ENCODE measurements at regions not wholly inside any gene's neighbourhood (a gene's known extent, or its start where the extent isn't known, plus 50 kb on each side); places are given as distances from the start of the nearest gene placed in this dataset.

GRCh38 chr10:111392910-111393309 is 316.1 kb downstream of the ADRA2A start:
- DNase-seq = no peak
- no peak overlapping the region for H3K4me3 ChIP-seq (ENCODE audit: low read depth, low read length)
- no peak for TF ChIP-seq CTCF (IDR thresholded peaks at IDR 0.05; ENCODE audit: low read depth, low read length, missing control alignments)
- no peaks in the 10 kb centered on the region for H3K27me3 ChIP-seq (replicated peaks)
- in situ Hi-C loops (cut with HindIII; ENCODE audit: low pct_ligation_motif_present, low sequenced_read_pairs) = no loop called here
- H3K36me3 ChIP-seq (replicated peaks) = no peaks in the 10 kb centered on the region
- H3K27ac ChIP-seq = no peak overlapping the region

- no peak for TF ChIP-seq CTCF (IDR thresholded peaks at IDR 0.05; ENCODE audit: low read depth, low read length, missing control alignments)
- H3K4me3 ChIP-seq (ENCODE audit: low read depth, low read length) = no peak overlapping the region
Measured at GRCh38 chr10:111410740-111411139, 333.9 kb downstream of the ADRA2A start.

GRCh38 chr10:111425459-111425858 is 348.6 kb downstream of the ADRA2A start:
- no peak for DNase-seq
- Histone ChIP-seq H3K36me3 (replicated peaks) (no peaks in the 10 kb centered on the region), H3K27ac (no peak overlapping the region), H3K27me3 (replicated peaks) (no peaks in the 10 kb centered on the region), H3K4me3 (ENCODE audit: low read depth, low read length) (no peak overlapping the region)
- in situ Hi-C loops (cut with HindIII; ENCODE audit: low pct_ligation_motif_present, low sequenced_read_pairs) = no loop called here
- no peak for TF ChIP-seq CTCF (IDR thresholded peaks at IDR 0.05; ENCODE audit: low read depth, low read length, missing control alignments)

More at GRCh38 chr10:111410740-111411139, 333.9 kb downstream of the ADRA2A start:
- H3K36me3 ChIP-seq (replicated peaks) = no peaks in the 10 kb centered on the region
- H3K27me3 ChIP-seq (replicated peaks) = no peaks in the 10 kb centered on the region
- no peak overlapping the region for H3K27ac ChIP-seq
- no peak for DNase-seq
- in situ Hi-C loops (cut with HindIII; ENCODE audit: low pct_ligation_motif_present, low sequenced_read_pairs) = no loop called here

GRCh38 chr10:111429288-111430028 is 352.6 kb downstream of the ADRA2A start:
- no peaks in the 10 kb centered on the region for H3K27me3 ChIP-seq (replicated peaks)
- H3K4me3 ChIP-seq (ENCODE audit: low read depth, low read length) = no peak overlapping the region
- H3K27ac ChIP-seq = no peak overlapping the region
- in situ Hi-C loops (cut with HindIII; ENCODE audit: low pct_ligation_motif_present, low sequenced_read_pairs) = no loop called here
- DNase-seq = no peak
- H3K36me3 ChIP-seq (replicated peaks) = no peaks in the 10 kb centered on the region
- no peak for TF ChIP-seq CTCF (IDR thresholded peaks at IDR 0.05; ENCODE audit: low read depth, low read length, missing control alignments)

GRCh38 chr10:111430070-111430469 is 353.2 kb downstream of the ADRA2A start:
- no peak for TF ChIP-seq CTCF (IDR thresholded peaks at IDR 0.05; ENCODE audit: low read depth, low read length, missing control alignments)
- Histone ChIP-seq H3K27ac (no peak overlapping the region), H3K27me3 (replicated peaks) (no peaks in the 10 kb centered on the region), H3K4me3 (ENCODE audit: low read depth, low read length) (no peak overlapping the region), H3K36me3 (replicated peaks) (no peaks in the 10 kb centered on the region)
- in situ Hi-C loops (cut with HindIII; ENCODE audit: low pct_ligation_motif_present, low sequenced_read_pairs) = no loop called here
- no peak for DNase-seq

- Histone ChIP-seq H3K27ac (no peak overlapping the region), H3K36me3 (replicated peaks) (no peaks in the 10 kb centered on the region), H3K4me3 (ENCODE audit: low read depth, low read length) (no peak overlapping the region), H3K27me3 (replicated peaks) (no peaks in the 10 kb centered on the region)
- in situ Hi-C loops (cut with HindIII; ENCODE audit: low pct_ligation_motif_present, low sequenced_read_pairs) = no loop called here
- no peak for TF ChIP-seq CTCF (IDR thresholded peaks at IDR 0.05; ENCODE audit: low read depth, low read length, missing control alignments)
- no peak for DNase-seq
Measured at GRCh38 chr10:111432588-111432987, 355.8 kb downstream of the ADRA2A start.
